ENCODE measurements at regions not wholly inside any gene's neighbourhood (a gene's known extent, or its start where the extent isn't known, plus 50 kb on each side); places are given as distances from the start of the nearest gene placed in this dataset.

DNA sequence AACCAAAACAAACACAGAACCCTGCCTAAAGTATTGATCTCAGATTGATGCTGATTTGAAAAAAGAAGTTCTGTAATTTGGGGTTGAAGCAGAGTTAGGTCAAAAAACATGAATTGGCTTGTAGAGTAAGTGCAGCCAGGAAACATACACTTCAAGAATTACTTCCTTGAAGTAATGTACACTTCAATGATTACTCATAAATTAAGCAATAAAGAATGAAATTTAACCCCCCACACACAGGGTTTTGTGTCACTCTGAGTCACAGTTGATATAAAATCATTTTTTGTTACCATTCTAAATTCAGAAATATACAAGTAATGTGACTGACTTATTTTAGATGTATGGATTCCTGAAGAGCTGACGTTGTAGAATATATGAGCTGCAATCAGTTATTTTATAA is 622.2 kb downstream of the POM121L12 start:
- TF ChIP-seq SUZ12 (IDR thresholded peaks at IDR 0.05; ENCODE audit: extremely low read depth, insufficient read depth, insufficient read length) (no peak), YY1 (IDR thresholded peaks at IDR 0.05; ENCODE audit: insufficient read depth, insufficient read length) (no peak)

Measured in NT2/D1 (cell line).